Central memory CD4-positive, alpha-beta T cell (primary cell): ENCODE measurements at regions not wholly inside any gene's neighbourhood (a gene's known extent, or its start where the extent isn't known, plus 50 kb on each side); places are given as distances from the start of the nearest gene placed in this dataset.
"Not testable (repeated sequence)": the region's sequence is repeated elsewhere in the genome, so short reads cannot be mapped to it uniquely, and the experiment has no call there.

Experiments
- DNase-seq: peaks from one replicate; pipeline ENCODE4 v3.0.0; 2022

DNA sequence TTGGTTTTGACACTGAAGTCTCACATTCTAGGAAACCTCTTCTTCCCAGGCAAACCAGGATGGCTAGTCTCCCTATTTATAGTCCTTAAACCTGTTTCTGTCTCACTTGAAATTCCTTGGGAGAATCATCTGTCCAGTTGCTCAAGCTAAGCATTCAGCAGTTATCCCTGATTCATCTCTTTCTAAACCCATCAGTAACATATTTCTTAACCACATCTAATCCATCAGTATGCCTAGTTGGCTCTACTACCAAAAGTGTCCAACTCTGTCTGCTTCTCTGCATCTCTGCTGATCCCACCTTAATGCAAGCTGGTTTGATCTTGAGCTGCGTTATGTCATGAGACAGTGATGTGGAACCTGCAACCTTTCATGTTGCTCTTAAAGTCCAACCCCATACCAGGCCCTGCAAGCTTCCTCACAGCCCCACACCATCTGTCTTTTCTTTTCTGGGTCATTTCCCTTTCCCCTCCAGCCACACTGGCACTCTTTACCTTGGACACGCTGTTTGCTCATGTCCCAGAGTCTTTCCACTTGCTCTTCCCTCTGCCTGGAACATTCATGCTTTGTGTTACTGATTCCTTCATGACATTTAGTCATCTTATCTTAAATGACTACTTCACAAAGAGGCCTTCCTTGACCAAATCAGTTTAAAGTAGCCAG is 380.8 kb upstream of the RGS6 start:
- DNase-seq = no peak

DNA sequence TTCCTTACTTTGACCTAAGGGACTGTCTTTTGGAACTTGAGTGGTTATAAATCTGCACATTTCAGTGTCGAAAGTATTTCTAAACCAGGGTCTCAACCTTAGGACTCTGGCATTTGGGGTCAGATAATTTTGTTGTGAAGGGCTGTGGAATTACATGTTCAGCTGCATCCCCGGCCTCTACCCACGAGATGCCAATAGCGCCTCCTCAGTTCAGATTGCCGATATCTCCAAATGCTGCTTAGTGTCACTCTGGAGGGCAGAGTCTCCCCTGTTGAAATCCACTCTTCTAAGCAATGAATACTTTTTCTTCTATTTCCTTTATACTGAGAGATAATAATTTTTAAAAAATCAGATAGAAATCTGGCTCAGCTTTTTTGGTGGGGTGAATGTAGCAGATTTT is 379.4 kb upstream of the RGS6 start:
- DNase-seq = no peak

DNA sequence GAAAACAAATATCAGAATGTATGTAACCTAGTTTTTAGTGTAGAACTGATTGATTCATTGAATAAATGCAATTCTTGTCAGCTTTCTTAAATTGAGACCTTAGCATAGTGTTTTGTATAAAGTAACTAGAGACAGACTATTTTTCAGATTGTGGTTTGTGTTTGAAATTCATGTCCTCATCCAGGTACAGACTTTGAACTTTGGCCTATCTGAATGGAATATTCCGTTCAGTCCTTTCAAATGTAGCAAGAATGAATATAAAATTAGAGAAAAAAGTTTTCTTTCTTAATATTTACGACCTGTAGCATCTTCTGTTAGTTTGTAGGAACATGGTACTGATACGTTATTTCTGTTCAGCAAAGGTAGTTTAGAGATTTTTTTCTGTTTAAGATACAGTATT is 378.4 kb upstream of the RGS6 start:
- no peak for DNase-seq

DNA sequence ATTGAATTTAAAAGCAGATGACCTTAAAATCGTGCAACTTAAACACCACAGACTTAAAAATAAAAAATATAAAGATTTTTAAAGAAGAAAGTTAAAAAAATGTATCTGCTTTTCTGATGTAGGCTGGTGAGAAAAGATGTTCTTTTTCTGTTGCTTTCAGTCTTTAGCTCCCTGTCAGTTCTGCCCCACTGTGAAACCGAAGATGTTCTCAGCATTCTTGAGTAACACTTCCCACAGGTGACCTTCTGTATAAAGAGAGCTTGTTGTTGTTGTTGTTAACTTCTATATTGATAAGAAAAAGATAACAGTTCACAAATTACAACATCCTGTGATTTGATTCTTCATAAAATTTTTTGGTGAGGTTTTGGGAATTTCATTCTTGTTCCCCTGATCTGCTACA is 377.9 kb upstream of the RGS6 start:
- no peak for DNase-seq

DNA sequence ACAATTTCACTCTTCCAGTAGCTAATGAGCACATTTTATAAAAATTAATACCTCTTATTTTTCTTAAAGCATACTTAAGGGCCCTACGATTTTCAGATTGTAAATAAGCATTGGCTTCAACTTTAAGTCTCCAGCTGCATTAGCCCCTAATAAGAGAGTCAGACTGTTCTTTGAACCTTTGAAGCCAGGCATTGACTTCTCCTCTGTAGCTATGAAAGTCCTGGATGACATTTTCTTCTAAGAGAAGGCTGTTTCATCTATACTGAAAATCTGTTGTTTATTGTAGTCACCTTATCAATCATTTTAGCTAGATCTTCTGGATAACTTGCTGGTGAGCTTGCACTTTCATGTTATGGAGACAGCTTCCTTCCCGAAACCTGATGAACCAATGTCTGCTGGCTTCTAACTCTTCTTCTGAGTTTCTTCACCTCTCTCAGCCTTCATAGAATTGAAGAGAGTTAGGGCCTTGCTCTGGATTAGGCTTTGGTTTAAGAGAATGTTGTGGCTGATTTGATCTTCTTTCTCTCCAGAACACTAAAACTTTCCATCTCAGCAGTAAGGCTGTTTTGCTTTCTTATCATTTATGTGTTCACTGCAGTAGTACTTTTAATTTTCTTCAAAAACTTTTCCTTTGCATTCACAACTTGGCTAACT is 377.1 kb upstream of the RGS6 start:
- peak; percentile 8 for DNase-seq

DNA sequence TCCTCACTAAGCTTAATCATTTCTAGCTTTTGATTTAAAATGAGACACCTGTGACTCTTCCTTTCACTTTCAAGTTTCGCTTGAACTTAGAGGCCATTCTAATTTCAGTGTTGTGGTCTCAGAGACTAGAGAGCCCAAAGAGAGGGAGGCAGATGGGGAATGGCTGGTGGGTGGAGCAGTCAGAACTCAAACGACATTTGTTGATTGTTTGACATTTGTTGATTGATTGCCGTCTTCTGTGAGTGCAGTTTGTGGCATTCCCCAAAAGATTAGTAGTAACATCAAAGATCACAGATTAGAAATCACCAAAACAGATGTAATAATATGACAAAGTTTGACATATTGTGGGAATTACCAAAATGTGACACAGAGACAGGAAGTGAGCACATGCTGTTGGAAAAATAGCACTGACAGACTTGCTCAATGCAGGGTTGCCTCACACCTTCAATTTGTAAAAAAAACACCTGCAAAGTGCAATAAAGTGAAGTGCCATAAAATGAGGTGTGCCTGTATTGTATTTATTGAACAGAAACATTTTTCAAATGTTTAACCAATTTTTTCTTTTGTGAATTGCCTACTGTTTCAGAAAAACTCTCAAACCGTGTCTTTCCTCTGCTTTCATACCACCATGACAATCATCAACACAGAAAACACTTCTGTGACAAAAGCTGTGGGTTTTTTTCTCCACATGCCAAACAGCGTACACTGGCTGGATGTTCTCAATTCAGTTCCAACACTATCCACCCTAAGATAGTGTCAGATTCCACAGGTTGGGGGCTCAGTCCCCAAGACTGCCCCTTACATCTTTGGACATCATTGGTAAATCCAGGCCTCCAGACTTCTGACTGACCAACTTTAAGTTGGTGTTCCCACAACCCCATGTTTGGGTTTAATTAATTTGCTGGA is 376.3 kb upstream of the RGS6 start:
- DNase-seq = peak; percentile 66

DNA sequence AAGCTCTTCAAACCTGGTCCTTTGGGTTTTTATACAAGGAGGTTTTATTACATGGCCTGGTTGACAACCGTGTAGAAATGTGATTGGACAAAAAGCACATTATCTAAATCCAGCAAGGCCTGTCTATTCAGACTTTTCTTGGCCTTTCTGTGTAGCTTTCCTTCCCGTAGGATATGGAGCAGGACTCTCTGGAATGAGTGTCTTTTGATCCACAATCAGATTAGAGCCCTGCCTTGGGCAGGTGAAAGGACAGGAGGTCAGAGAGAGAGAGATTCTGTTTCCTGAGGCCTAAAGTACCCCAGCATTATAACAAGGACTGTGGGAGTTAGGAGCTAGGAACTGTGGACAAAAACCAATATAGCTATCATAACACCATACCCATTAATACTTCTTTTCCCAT is 375.5 kb upstream of the RGS6 start:
- DNase-seq = no peak

DNA sequence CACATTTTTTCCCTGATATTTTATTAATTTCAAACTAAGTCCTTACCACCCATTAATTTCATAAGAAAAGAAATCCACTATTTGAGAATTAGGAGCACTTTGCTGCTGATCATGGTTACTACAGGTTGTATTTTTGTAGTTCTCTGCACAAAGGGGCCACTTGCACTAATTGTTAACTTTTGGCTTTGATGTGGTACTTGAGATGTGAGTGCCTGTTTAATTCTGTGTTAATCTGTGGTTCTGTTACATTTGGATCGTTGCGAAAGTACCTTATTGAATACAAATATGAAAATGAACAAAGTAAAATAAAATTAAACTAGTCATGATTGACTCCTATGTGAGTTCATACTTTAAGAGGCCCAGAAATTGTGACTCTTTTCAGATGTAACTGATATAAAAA is 374.9 kb upstream of the RGS6 start:
- no peak for DNase-seq

DNA sequence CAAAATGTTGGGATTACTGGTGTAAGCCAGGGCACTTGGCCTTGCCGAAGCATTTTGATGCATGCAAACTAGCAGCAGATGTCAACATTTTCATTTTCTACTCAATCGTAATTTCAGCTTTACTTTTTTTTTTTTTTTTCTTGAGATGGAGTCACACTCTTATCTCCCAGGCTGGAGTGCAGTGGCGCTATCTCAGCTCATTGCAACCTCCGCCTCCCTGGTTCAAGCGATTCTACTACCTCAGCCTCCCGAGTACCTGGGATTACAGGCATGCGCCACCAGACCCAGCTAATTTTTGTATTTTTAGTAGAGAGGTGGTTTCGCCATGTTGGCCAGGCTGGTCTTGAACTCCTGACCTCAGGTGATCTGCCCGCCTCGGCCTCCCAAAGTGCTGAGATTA is 373.3 kb upstream of the RGS6 start:
- DNase-seq = not testable (repeated sequence)

DNA sequence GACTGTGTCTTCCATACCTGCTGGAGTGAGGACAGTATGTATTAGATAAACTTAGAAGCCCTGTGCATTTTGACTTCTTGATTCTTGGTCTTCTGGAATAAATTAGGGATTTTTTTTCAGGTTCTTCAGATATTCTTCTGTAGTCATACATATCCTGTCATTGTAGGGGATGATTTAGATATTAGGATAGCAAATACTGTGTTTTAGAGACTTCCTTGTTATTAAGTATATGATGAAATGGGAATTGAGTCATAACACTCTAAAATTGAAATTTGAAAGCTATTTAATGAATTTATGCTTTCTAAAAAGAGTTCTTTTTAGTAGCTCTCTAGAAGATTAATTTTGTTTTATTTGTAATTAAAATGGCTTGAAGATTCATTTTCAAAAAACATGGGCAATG is 371.5 kb upstream of the RGS6 start:
- no peak for DNase-seq

DNA sequence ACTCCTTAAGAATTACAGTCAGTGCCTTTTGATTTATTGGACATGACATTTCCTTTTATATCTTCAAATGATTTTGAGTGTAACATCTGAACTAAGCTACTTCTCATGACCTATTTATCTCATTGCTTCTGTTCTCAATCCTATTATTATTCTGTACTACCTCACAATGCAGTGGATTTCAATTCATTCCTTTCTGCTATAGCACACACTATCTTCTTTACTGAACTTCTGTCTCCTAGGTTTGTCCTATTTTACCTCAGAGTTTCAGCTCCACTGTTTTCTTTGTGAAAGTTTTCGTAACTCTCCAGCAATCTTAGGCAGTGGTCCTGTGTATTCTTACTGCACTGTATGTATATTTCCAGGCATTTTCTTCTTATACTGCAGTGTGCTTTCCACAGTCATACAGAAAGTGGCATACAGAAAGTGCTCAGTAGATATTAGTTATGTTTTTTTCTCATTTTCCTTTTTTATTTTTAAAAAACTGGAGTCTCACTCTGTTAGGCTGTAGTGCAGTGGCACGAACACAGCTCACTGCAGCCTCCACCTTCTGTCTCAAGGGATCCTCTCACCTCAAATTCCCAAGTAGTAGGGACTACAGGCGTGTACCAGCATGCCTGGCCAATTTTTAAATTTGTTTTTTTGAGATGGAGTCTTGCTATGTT is 368.6 kb upstream of the RGS6 start:
- DNase-seq = no peak

DNA sequence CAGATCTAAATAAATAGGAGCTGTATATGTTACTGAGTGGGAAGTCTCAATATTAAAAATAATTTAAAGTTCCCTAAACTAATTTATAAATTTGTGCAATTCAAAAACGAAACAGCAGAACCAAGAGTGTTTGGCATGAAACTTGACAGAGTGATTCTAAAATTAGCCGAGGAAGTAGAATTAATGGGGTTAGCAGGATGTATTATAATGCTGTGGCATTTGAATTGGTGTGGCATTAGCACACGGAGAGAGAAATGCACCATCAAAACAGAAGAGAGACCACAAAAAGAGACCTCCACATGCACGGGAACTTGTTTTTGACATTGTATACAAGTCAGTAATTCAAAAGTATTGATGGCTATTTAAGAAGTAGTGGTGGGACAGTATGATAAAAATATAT is 366.0 kb upstream of the RGS6 start:
- no peak for DNase-seq

DNA sequence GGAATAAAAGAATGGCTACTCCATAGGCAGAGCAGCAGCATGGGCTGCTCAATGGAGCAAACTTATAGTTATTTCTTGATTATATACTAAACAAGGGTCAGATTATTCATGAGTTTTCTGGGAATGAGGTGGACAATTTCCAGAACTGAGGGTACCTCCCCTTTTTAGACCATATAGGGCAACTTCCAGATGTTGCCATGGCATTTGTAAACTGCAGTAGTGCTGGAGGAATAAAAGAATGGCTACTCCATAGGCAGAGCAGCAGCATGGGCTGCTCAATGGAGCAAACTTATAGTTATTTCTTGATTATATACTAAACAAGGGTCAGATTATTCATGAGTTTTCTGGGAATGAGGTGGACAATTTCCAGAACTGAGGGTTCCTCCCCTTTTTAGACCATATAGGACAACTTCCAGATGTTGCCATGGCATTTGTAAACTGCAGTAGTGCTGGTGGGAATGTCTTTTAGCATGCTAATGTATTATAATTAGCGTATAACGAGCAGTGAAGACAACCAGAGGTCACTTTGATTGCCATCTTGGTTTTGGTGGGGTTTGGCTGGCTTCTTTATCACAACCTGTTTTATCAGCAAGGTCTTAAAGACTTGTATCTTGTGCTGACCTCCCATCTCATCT is 364.6 kb upstream of the RGS6 start:
- DNase-seq = not testable (repeated sequence)

DNA sequence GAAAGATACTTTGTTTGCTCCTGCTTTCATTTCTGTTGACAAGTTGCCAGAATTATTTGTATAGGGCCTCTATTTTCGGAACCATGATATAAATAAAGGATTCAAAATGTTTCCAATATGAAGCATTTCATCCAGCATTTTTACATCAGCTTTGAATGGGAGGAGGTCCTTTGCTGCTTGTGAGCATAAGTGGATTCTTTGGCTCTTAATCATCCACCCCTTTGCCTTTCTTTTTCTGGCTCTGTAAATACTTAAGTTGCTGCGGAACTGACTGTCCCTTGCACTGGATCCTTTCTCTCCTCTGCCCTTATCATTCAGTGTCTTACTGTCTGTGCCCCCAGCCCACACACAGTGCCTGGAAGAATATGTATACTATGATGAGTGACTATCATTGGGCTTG is 357.3 kb upstream of the RGS6 start:
- no peak for DNase-seq

DNA sequence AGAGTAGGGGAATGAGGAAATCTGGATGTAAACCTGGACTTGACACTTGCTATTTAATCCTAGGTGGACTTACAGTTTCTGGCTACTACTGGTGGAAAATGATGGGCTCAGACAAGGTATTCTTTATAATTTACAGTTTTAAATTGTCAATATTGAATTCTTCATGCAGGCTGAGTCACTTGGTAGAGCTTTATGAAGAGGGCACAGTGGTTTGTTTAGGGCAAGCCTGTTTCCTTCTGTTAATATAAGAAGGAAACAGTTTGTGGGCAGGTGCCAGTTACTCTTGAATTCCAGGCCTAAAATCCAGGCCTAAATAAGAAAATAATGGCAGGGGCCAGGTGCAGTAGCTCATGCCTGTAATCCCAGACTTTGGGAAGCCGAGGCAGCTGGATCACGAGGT is 355.8 kb upstream of the RGS6 start:
- no peak for DNase-seq

DNA sequence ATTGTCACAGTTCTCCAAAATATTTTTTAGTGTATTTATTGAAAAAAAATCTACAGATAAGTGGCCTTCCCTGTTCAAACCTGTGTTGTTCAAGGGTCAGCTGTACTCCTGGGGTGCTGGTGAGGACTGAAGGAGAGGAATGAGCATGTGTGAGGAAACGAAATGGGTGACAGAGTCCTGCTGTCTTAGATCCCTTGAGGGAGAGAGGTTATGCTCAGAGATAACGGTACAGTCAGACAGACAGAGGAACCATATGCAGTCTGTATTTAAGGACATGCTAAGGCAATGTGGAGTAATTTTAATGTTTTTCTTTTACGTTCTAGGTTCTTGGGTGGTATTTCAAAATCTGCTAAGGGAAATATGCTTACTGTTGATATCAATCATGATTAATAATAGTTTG is 352.9 kb upstream of the RGS6 start:
- no peak for DNase-seq

DNA sequence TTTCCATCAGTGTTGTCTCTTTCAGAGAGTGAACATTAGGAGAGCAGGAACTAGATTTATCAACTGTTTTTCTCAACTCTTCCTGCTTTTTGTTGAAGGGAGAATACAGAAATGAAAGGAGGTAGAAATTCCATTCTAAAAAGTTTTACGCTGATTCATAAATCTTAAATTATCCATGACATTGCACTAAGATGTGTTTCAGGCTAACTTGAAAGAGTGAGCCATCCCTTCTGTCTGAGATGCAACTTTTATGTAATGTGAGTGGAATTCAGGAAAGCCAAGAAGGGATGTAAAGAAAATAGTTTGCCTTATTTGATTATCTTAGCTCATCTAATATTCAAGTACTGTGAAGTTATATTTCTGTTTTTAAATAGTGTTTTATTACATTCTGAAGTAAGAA is 349.5 kb upstream of the RGS6 start:
- DNase-seq = no peak

DNA sequence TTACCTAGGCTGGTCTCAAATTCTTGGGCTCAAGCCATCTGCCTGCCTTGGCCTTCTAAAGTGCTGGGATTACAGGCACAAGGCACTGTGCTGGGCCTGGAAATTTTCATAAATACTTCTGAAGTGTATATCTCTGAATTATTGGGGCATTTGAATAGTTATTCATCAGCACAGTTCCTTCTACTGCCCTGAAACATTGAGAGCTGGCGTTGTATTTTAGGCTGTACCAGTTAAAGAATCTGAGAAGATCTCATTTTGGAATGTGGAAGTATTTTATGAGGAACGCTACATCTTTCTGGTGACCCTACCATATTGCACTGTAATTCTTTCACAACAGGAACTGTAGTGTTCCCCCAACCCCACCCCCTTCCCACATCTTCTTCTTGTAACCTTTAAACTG is 349.0 kb upstream of the RGS6 start:
- no peak for DNase-seq

DNA sequence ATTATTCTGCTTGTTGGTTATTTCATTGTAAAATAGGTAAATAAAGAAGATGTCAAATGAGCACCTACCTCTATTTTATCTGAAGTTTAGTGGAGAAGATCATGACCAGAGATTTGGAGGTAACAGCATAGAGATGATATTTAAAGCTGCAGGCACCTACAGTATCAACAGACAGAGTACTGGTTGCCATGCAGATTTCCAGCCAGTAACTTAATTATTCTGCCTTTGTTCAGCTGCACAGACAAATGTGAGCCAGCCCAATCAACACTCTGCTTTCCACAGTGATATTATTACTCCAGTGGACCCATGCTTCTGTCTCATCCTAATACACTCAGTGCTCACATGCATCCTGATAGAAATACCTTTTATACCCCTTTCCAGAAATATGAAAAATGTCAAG is 348.5 kb upstream of the RGS6 start:
- DNase-seq = no peak

DNA sequence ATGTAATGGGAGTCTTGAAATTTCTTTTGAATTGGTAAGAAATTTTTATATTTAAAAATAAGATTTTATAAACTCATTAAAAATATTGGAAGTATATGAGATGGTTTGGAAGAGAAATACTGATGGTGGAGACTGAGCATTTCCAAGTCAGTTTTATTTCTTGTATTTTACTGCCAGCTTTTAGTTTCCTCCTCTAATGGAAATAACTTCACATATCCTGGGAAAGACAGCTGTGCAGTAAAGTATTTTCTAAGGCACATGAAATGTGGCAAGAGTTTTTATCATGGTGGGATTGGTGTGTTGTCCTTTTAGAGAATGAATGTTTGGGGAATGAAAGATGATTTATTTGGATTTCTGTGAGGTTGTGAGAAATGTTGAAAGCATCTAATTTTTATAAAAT is 346.9 kb upstream of the RGS6 start:
- DNase-seq = no peak

DNA sequence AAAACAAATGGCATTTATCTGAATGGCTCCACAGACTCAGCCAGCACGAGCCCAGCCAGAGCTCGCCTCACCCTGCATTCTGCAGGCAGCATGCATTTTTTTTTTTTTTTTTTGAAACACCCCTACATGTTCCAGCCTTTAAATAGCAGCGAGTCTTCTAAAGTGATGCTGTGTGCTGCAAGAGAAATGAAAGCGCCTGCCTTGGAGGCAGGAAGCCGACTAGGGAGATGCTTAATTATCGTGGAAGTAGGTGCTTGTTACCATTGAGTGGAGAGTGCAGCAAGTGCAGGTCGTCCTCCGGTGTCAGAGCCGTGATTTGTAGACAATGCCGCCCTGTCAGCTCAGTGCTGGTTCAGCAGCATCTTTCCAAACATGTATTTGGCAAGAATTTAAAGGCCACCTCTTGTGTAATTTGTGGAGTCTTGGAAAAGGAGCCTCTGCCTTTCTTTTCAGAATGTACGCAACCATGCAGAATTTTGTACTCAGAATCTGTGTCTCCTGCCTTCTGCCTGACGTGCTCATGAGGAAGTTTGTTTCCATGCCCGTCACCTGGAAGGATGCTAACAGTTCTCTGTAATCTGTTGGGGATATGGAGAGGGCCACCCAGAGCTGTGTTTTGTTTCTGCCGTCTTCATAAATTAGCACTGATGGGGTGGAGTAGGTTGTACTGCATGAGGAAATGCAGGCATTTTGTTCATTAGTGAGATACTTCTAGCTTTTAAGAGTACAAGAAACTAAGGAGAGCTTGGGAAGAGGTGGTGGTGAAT is 345.9 kb upstream of the RGS6 start:
- DNase-seq = no peak

DNA sequence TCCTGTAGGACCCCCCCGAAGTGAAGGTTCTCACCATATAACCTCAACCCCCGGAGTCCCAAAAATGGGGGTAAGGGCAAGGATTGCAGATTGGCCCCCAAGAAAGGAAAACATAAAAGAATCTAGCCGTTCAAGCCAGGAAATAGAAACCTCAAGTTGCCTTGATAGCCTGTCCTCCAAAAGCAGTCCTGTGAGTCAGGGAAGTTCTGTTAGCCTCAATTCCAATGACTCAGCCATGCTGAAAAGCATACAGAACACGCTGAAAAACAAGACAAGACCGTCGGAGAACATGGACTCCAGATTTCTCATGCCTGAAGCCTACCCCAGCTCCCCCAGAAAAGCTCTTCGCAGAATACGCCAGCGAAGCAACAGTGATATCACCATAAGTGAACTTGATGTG is 344.2 kb upstream of the RGS6 start:
- DNase-seq = no peak
